ENCODE measurements at regions not wholly inside any gene's neighbourhood (a gene's known extent, or its start where the extent isn't known, plus 50 kb on each side); places are given as distances from the start of the nearest gene placed in this dataset.

GRCh38 chr10:29392376-29393021, 103.6 kb downstream of the LYZL1 start:
- H3K9me3 ChIP-seq = no peaks in the 10 kb centered on the region
- DNase-seq (ENCODE audit: extremely low spot score) = peak; percentile 31
- WGBS = 40% methylated on average over 4 of the region's 4 CpGs
- H3K4me1 ChIP-seq = no peaks in the 10 kb centered on the region
- no peak overlapping the region for H3K4me3 ChIP-seq
- TF ChIP-seq CTCF (IDR thresholded peaks at IDR 0.05) = peak; percentile 63 to 83 (median 70)
- TF ChIP-seq POLR2A (IDR thresholded peaks at IDR 0.05; ENCODE audit: low read depth) = no peak
- no peak for TF ChIP-seq EP300 (IDR thresholded peaks at IDR 0.05)
- no peaks in the 10 kb centered on the region for H3K36me3 ChIP-seq
- no peak overlapping the region for H3K27ac ChIP-seq (replicated peaks in 1 of 4)
- peaks cover 0 to 5% (median 0%) of the 10 kb centered on the region in 4 donors for H3K27me3 ChIP-seq
- intact Hi-C loops (cut with DNase I) = no loop called here

- 83% methylated on average over 5 of the region's 8 CpGs for WGBS
Observed at GRCh38 chr10:29394321-29394932, 105.6 kb downstream of the LYZL1 start.

GRCh38 chr10:29395409-29395808, 106.5 kb downstream of the LYZL1 start:
- 88% methylated on average over 3 of the region's 6 CpGs for WGBS
- Histone ChIP-seq H3K4me3 (no peak overlapping the region), H3K36me3 (no peaks in the 10 kb centered on the region), H3K27me3 (peaks cover 0 to 5% (median 0%) of the 10 kb centered on the region in 4 donors), H3K4me1 (no peaks in the 10 kb centered on the region), H3K27ac (replicated peaks in 1 of 4) (no peak overlapping the region), H3K9me3 (no peaks in the 10 kb centered on the region)
- TF ChIP-seq POLR2AphosphoS5 (IDR thresholded peaks at IDR 0.05) (no peak), POLR2A (IDR thresholded peaks at IDR 0.05; ENCODE audit: low read depth) (no peak), CTCF (IDR thresholded peaks at IDR 0.05) (no peak), EP300 (IDR thresholded peaks at IDR 0.05) (no peak)
- DNase-seq (ENCODE audit: extremely low spot score) = no peak
- intact Hi-C loops (cut with DNase I) = no loop called here

More at GRCh38 chr10:29394321-29394932, 105.6 kb downstream of the LYZL1 start:
- Histone ChIP-seq H3K4me3 (no peak overlapping the region), H3K9me3 (no peaks in the 10 kb centered on the region), H3K36me3 (no peaks in the 10 kb centered on the region), H3K27ac (replicated peaks in 1 of 4) (no peak overlapping the region), H3K27me3 (peaks cover 0 to 5% (median 0%) of the 10 kb centered on the region in 4 donors), H3K4me1 (no peaks in the 10 kb centered on the region)
- intact Hi-C loops (cut with DNase I) = no loop called here
- TF ChIP-seq EP300 (IDR thresholded peaks at IDR 0.05) = no peak
- TF ChIP-seq POLR2AphosphoS5 (IDR thresholded peaks at IDR 0.05) = no peak
- TF ChIP-seq POLR2A (IDR thresholded peaks at IDR 0.05; ENCODE audit: low read depth) = no peak
- TF ChIP-seq CTCF (IDR thresholded peaks at IDR 0.05) = no peak
- peak; percentile 75 for DNase-seq (ENCODE audit: extremely low spot score)

GRCh38 chr10:29397221-29397620, 108.4 kb downstream of the LYZL1 start:
- H3K4me1 ChIP-seq = no peaks in the 10 kb centered on the region
- no peak overlapping the region for H3K27ac ChIP-seq (replicated peaks in 1 of 4)
- intact Hi-C loops (cut with DNase I) = no loop called here

More at GRCh38 chr10:29397221-29397620, 108.4 kb downstream of the LYZL1 start:
- Histone ChIP-seq H3K36me3 (no peaks in the 10 kb centered on the region), H3K27me3 (peaks cover 0 to 5% (median 0%) of the 10 kb centered on the region in 4 donors), H3K4me3 (no peak overlapping the region), H3K9me3 (no peaks in the 10 kb centered on the region)
- WGBS = 83% methylated on average over 2 of the region's 2 CpGs
- TF ChIP-seq CTCF (IDR thresholded peaks at IDR 0.05) = no peak
- no peak for TF ChIP-seq POLR2A (IDR thresholded peaks at IDR 0.05; ENCODE audit: low read depth)
- no peak for TF ChIP-seq POLR2AphosphoS5 (IDR thresholded peaks at IDR 0.05)
- TF ChIP-seq EP300 (IDR thresholded peaks at IDR 0.05) = no peak
- DNase-seq (ENCODE audit: extremely low spot score) = no peak
